Fibroblast of mammary gland (primary cell): ENCODE measurements at regions not wholly inside any gene's neighbourhood (a gene's known extent, or its start where the extent isn't known, plus 50 kb on each side); places are given as distances from the start of the nearest gene placed in this dataset.
"Not testable (repeated sequence)": the region's sequence is repeated elsewhere in the genome, so short reads cannot be mapped to it uniquely, and the experiment has no call there.

Experiments
- DNase-seq: peaks from one replicate; pipeline ENCODE4 v3.0.0-alpha.2; 2010; ENCODE audit warnings: low read depth
- H3K4me3 ChIP-seq: 2 replicates; pipeline ENCODE4 v1.5.1; 2011; ENCODE audit warnings: low read depth, mild to moderate bottlenecking, low read length, moderate library complexity; ENCODE audit not compliant: control insufficient read depth
- CTCF ChIP-seq: conservative IDR thresholded peaks from 2 replicates; pipeline ENCODE4 v1.5.1; 2011; ENCODE audit warnings: low read depth, low read length, inconsistent platforms; ENCODE audit not compliant: control insufficient read depth, insufficient read depth

- H3K4me3 ChIP-seq = no peak overlapping the region
- no peak for TF ChIP-seq CTCF
- no peak for DNase-seq
Measured at GRCh38 chr6:155635416-155635815, 179.8 kb upstream of the NOX3 start.

- no peak for TF ChIP-seq CTCF
- no peak overlapping the region for H3K4me3 ChIP-seq
- no peak for DNase-seq
Measured at GRCh38 chr6:155630085-155630484, 174.4 kb upstream of the NOX3 start.

GRCh38 chr6:155629652-155630051 lies 174.0 kb upstream of the NOX3 start:
- no peak for TF ChIP-seq CTCF
- H3K4me3 ChIP-seq = no peak overlapping the region
- DNase-seq = no peak

- no peak for DNase-seq
- no peak for TF ChIP-seq CTCF
- no peak overlapping the region for H3K4me3 ChIP-seq
Measured at GRCh38 chr6:155628306-155628705, 172.7 kb upstream of the NOX3 start.

GRCh38 chr6:155627722-155628212 lies 172.1 kb upstream of the NOX3 start:
- H3K4me3 ChIP-seq, DNase-seq: not testable (repeated sequence)

GRCh38 chr6:155623450-155624178 lies 168.0 kb upstream of the NOX3 start:
- TF ChIP-seq CTCF = no peak
- DNase-seq = no peak
- H3K4me3 ChIP-seq = no peak overlapping the region

- no peak for DNase-seq
- TF ChIP-seq CTCF = no peak
- no peak overlapping the region for H3K4me3 ChIP-seq
Measured at GRCh38 chr6:155614606-155615005, 159.0 kb upstream of the NOX3 start.
